ENCODE measurements at regions not wholly inside any gene's neighbourhood (a gene's known extent, or its start where the extent isn't known, plus 50 kb on each side); places are given as distances from the start of the nearest gene placed in this dataset.

DNA sequence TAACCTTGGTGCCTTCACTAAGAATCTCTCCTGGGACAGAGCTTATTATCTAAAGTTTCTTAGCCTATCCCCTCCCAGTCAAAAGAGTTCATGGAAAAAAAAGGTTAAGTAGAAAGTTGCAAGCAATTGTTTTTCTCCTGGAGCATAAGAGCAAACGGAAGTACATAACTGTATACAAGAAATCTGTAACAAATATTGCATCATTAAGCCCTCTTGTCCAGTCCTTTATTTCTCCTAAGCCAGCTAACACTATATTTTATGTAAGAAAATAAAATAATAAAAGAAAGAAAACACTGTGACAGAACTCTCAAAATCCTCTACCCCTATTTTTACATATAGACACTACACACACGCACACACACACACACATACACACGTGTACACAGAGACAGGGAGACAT is 255.3 kb downstream of the NAF1 start:
- TF ChIP-seq, protein P1, sequence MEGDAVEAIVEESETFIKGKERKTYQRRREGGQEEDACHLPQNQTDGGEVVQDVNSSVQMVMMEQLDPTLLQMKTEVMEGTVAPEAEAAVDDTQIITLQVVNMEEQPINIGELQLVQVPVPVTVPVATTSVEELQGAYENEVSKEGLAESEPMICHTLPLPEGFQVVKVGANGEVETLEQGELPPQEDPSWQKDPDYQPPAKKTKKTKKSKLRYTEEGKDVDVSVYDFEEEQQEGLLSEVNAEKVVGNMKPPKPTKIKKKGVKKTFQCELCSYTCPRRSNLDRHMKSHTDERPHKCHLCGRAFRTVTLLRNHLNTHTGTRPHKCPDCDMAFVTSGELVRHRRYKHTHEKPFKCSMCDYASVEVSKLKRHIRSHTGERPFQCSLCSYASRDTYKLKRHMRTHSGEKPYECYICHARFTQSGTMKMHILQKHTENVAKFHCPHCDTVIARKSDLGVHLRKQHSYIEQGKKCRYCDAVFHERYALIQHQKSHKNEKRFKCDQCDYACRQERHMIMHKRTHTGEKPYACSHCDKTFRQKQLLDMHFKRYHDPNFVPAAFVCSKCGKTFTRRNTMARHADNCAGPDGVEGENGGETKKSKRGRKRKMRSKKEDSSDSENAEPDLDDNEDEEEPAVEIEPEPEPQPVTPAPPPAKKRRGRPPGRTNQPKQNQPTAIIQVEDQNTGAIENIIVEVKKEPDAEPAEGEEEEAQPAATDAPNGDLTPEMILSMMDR (IDR thresholded peaks at IDR 0.05; ENCODE audit: low read depth, low read length): no peak
- TF ChIP-seq EZH2phosphoT487 (IDR thresholded peaks at IDR 0.05; ENCODE audit: low read depth): no peak
